ENCODE measurements at regions not wholly inside any gene's neighbourhood (a gene's known extent, or its start where the extent isn't known, plus 50 kb on each side); places are given as distances from the start of the nearest gene placed in this dataset.
"Not testable (repeated sequence)": the region's sequence is repeated elsewhere in the genome, so short reads cannot be mapped to it uniquely, and the experiment has no call there.

DNA sequence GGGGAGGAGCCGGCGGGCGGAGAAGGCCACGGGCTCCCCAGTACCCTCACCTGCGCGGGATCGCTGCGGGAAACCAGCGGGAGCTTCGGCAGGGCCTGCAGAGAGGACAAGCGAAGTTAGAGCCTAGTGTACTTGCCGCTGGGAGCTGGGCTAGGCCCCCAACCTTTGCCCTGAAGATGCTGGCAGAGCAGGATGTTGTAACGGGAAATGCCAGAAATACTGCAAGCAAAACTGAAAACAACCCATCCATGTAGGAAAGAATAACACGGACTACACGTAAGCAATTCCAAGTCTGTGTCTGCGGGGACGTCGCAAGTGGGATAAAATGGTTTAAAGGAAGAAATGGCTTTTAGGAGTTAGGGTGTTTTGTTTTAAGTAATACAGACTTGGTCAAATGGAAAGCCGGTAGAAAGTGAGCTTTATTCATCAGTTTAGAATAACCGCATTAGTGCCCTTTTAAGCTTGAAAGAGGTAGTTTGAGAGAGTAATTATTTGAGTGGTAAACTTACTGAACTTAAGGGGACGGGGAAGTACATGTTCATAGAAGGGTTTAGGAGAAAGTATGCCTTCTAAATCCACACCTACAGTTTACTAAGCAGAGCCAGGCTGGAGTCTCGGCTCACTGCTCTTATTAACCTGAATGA lies 121.3 kb upstream of the NIPA1 start:
- peak overlapping the region; percentile 74 to 94 (median 93) for H3K27ac ChIP-seq
- WGBS, 5 donors, result 1 to 12% (median 3%) methylated on average over 10 to 21 of the region's 22 CpGs

DNA sequence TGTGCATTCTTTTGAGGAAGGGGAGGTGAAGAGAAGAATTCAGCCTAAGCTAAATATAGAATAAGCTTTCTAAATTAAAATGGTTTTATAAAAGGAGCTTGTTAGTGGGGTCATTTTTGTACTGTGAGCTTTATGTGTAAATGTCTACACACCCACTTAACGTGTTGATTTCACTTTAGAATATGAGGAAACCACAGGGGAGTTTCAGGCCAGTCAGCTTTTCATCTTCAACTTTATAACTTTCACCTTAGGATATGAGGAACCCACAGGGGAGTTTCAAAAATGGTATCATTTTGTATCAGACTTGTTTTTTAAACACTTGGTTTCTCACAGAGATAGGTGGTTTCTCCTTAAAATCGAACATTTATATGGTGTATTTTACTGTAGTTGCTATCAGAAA lies 120.7 kb upstream of the NIPA1 start:
- peak overlapping the region in 4 of 5 donors; percentile 74 to 94 (median 91) for H3K27ac ChIP-seq
- 0 to 36% (median 17%) methylated on average over 1 to 2 of the region's 2 CpGs for WGBS, 5 donors
- H3K4me3 ChIP-seq, result peak overlapping the region; percentile 60 to 67 (median 62)
- H3K27me3 ChIP-seq; H3K36me3 ChIP-seq; intact Hi-C loops (cut with DNase I; ENCODE audit: low total_unique reads); H3K9me3 ChIP-seq; H3K4me1 ChIP-seq; DNase-seq: not testable (repeated sequence)

More for the DNA sequence above, 121.3 kb upstream of the NIPA1 start:
- H3K9me3 ChIP-seq; intact Hi-C loops (cut with DNase I; ENCODE audit: low total_unique reads); H3K36me3 ChIP-seq; H3K4me1 ChIP-seq; H3K27me3 ChIP-seq: not testable (repeated sequence)
- TF ChIP-seq POLR2AphosphoS5 (IDR thresholded peaks at IDR 0.05), result peak in 1 of 3 donors; percentile 12
- DNase-seq, result peak in 1 of 2 donors; percentile 48
- peak overlapping the region; percentile 60 to 67 (median 62) for H3K4me3 ChIP-seq

DNA sequence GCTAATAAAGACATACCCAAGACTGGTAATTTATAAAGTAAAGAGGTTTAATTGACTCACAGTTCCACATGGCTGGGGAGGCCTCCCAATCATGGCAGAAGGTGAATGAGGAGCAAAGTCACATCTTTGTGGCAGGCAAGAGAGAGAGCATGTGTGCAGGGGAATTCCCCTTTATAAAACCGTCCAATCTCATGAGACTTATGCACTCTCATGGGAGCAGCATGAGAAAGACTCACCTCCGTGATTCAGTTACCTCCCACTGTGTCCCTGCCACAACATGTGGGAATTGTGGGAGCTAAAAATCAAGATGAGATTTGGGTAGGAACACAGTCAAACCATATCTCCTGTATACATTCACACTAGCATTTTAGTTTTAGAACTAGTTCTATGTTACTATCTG lies 101.7 kb upstream of the NIPA1 start:
- H3K27me3 ChIP-seq; H3K4me3 ChIP-seq; H3K4me1 ChIP-seq; H3K9me3 ChIP-seq; DNase-seq; H3K27ac ChIP-seq; intact Hi-C loops (cut with DNase I; ENCODE audit: low total_unique reads): not testable (repeated sequence)
- 55 to 73% (median 70%) methylated on average over 2 of the region's 2 CpGs for WGBS, 5 donors
- H3K36me3 ChIP-seq, result peaks cover 0 to 13% (median 0%) of the 10 kb centered on the region in 4 donors

DNA sequence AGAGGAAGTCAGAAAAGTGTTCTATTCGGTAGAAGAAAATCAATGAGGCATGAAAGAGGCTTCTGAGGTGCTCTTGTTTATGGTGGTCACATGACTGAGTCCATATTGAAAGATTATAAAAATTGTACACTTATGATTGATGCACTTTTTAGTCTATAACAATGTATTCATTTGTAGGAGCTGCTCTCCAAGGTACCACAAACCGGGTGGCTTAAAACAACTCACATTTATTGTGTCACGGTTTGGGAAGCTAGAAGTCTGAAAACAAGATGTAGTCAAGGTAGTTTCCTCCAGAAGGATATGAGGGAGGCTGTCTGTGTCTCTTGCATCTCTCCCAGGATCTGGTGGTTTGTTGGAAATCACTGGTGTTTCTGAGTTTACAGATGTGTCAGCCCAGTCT lies 86.6 kb upstream of the NIPA1 start:
- not testable (repeated sequence) for H3K27ac ChIP-seq
- 66 to 82% (median 76%) methylated on average over 3 of the region's 3 CpGs for WGBS, 5 donors

DNA sequence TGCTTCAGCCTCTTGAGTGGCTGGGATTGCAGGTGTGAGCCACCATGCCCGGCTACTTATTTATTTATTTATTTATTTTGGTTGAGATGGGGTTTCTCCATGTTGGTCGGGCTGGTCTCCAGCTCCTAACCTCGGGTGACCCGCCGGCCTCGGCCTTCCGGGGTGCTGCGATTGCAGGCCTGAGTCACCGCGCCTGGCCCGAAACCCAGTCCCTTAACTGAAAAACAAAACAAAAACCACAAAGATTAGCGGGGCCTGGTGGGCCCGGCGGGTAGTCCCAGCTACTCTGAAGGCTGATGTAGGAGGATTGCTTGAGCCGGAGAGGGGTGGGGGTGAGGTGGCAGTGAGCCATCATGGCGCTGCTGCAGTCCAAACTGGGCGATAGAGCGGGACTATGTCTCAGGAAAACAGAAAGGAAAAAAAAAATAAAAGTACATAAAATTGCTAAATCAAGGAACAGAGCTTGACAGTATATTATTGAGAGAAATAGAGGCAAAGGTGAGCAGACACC lies 75.6 kb upstream of the NIPA1 start:
- H3K4me1 ChIP-seq; DNase-seq; H3K9me3 ChIP-seq; H3K4me3 ChIP-seq; intact Hi-C loops (cut with DNase I; ENCODE audit: low total_unique reads); H3K27ac ChIP-seq; H3K36me3 ChIP-seq: not testable (repeated sequence)
- peaks cover 0 to 18% (median 12%) of the 10 kb centered on the region in 3 donors for H3K27me3 ChIP-seq
- 88 to 92% (median 92%) methylated on average over 13 to 18 of the region's 18 CpGs for WGBS, 5 donors

More for the DNA sequence above, 86.6 kb upstream of the NIPA1 start:
- intact Hi-C loops (cut with DNase I; ENCODE audit: low total_unique reads); H3K36me3 ChIP-seq; DNase-seq; H3K4me1 ChIP-seq; H3K27me3 ChIP-seq; H3K4me3 ChIP-seq; H3K9me3 ChIP-seq: not testable (repeated sequence)

DNA sequence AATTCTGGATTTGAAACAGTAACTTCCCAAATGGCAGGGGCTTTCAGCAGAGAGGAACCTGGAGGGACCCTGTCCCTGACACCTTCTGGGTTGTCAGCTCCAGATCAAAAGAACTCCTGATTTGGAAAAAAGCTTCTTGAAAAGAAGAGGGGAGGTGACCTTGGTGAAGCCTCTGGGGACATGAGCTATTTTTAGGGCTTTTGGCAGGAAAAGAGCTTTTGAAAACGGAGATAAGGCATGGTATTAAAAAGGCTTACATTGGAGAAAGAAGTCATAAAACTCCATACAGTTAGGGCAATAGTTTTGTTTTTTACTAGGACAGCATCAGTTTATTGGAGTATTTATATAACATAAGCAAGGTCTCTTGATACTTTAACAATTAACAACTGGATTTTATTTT lies 72.5 kb upstream of the NIPA1 start:
- WGBS, 5 donors, result 0 to 25% (median 9%) methylated on average over 1 of the region's 1 CpG
- H3K27me3 ChIP-seq, result peaks cover 0 to 18% (median 12%) of the 10 kb centered on the region in 3 donors
- H3K9me3 ChIP-seq; H3K36me3 ChIP-seq; intact Hi-C loops (cut with DNase I; ENCODE audit: low total_unique reads); H3K4me1 ChIP-seq; DNase-seq: not testable (repeated sequence)
- H3K27ac ChIP-seq, result peak overlapping the region in 1 of 5 donors; percentile 72
- peak overlapping the region; percentile 36 to 46 (median 40) for H3K4me3 ChIP-seq

DNA sequence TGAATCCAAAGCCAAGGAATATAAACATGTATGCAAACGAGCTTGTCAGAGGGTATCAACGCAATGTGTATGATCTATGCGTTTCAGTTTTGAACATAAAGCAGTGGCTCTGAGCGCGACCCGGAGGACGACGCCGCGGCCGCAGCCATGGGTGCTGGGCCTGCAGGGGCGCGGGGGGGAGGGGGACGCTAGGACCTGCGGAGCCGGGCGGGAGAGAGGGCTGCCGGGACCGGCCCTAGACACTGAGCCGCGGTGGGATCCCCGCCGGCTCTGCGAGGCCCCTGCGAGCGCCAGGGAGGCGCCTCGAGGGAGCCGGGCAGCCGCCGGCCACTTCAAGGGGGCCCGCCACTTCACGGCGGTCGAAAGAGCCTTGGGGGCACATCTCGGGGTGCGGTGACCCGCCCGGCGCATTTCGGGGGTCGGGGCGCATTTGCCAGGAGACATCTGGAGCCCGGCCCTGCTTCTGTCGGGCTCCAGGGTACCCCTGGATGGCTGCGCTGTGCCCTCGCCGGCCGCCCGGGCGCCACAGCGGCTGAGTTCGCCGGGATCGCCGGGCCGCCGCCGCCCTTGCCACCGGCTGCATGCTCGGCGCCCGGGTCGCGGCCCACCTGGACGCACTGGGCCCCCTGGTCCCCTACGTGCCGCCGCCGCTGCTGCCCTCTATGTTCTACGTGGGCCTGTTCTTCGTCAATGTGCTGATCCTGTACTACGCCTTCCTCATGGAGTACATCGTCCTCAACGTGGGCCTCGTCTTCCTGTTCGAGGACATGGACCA lies 71.9 kb upstream of the NIPA1 start:
- 3 to 7% (median 5%) methylated on average over 6 to 60 of the region's 77 CpGs for WGBS, 5 donors

DNA sequence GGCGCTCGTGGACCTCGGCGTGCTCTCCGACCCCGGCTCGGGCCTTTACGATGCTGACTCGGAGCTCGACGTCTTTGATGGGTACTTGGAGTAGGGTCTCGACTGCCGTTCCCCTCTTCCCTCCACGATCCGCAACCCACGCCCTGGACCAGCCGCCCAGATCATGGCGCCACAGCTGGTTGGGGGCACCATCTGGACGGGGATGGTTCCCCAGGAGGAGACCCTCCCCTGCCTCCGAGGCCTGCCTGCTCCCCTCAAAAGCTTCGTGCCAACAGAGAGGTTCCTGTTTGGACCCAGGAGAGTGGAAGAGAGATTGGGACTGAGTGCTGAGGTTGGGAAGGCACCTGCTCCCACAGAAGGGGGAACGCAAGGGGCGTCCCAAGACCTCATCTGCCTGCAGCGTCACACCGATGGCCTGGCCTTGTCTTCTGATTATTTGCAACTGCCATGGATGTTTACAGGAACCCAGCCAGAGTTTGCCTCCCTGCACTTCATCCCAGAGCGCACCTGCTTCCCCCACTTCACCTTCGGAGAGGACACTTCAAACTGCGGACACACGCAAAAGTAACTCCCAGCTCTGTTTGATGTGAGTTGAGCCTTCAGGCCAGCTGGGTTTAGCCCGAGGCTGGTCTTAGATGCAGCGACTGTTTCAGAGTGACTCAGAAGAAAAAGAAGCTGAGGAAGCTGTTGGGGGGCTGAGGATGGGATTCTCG lies 71.2 kb upstream of the NIPA1 start:
- intact Hi-C loops (cut with DNase I; ENCODE audit: low total_unique reads); H3K4me1 ChIP-seq; H3K36me3 ChIP-seq; DNase-seq; H3K9me3 ChIP-seq: not testable (repeated sequence)
- peaks cover 0 to 18% (median 12%) of the 10 kb centered on the region in 3 donors for H3K27me3 ChIP-seq
- peak overlapping the region in 1 of 5 donors; percentile 69 for H3K27ac ChIP-seq
- 31 to 47% (median 33%) methylated on average over 9 to 20 of the region's 32 CpGs for WGBS, 5 donors
- H3K4me3 ChIP-seq, result peak overlapping the region in 3 of 4 donors; percentile 24 to 36 (median 31)

More for the DNA sequence above, 71.9 kb upstream of the NIPA1 start:
- H3K36me3 ChIP-seq; H3K4me1 ChIP-seq; H3K9me3 ChIP-seq; intact Hi-C loops (cut with DNase I; ENCODE audit: low total_unique reads): not testable (repeated sequence)
- Histone ChIP-seq H3K27me3 (peaks cover 0 to 18% (median 12%) of the 10 kb centered on the region in 3 donors), H3K4me3 (peak overlapping the region; percentile 36 to 46 (median 40)), H3K27ac (peak overlapping the region in 2 of 5 donors; percentile 33 to 72)
- peak in 1 of 2 donors; percentile 10 for DNase-seq

DNA sequence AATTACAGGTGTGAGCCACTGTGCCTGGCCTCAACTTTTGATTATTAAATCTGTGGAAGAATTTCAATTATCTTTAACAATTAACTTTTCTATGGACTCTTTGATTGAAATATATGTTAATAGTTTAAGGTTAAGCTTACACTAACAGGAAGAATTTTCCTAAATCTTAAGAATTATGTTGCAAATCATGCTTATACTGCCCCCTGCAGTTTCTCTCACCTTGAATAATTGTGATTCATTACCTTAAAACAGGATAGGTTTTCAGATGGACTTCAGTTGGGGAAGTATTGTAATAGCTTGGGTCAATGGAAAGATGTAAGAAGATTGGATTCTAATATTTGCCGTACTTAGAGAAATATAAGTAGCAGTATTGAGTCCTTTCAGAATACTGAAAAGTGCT lies 66.5 kb upstream of the NIPA1 start:
- H3K4me1 ChIP-seq; H3K9me3 ChIP-seq; H3K36me3 ChIP-seq; intact Hi-C loops (cut with DNase I; ENCODE audit: low total_unique reads); H3K4me3 ChIP-seq; DNase-seq; H3K27ac ChIP-seq: not testable (repeated sequence)
- H3K27me3 ChIP-seq, result peaks cover 0 to 13% (median 5%) of the 10 kb centered on the region in 3 donors
- WGBS, 5 donors, result 65 to 92% (median 82%) methylated on average over 1 of the region's 1 CpG

DNA sequence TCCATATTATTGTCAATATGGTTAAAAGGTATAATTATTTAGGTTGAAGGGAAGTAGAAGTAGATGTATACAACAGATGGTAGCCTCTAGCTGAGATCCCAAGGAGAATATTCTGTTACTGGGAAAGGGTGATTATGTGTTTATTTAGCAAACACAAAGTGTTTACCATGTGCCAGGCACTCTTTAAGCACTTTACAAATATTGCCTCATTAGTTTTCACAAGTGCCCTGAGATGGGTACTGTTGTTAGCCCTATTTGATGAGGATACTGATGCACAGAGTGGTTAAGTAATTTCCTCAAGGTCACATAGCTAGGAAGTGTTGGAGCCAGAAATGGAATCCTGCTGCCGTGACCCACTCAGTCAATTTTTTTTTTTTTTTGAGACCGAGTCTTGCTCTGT lies 60.3 kb upstream of the NIPA1 start:
- H3K4me3 ChIP-seq; intact Hi-C loops (cut with DNase I; ENCODE audit: low total_unique reads); DNase-seq; H3K27ac ChIP-seq; H3K9me3 ChIP-seq; H3K36me3 ChIP-seq; H3K4me1 ChIP-seq; H3K27me3 ChIP-seq: not testable (repeated sequence)
- WGBS, 5 donors, result 72 to 100% methylated on average over 1 to 2 of the region's 2 CpGs; no CpG with 5 or more reads in 3 of the 5 donors

DNA sequence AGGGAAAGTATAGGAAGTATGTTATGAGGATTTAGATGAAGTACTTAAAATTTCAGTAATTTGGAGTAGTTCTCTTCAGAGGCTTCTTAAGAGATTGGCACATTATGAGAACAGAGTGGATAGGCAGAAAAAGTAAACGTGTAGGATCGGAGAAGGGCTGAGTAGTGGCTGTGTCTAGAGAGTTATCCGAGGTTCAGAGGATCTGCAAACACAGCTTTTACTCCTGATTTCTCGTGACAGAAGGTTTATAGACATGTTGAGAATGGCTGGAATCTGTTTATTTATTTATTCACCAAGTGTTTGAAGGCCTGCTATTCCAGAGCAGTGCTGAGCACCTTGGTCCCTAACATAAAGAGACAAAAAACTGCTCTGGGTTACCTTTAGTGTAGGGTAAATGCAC lies 51.4 kb upstream of the NIPA1 start:
- H3K27me3 ChIP-seq; H3K4me1 ChIP-seq; H3K4me3 ChIP-seq; H3K9me3 ChIP-seq; H3K36me3 ChIP-seq; intact Hi-C loops (cut with DNase I; ENCODE audit: low total_unique reads); DNase-seq; H3K27ac ChIP-seq: not testable (repeated sequence)
- WGBS, 5 donors, result 25 to 52% (median 41%) methylated on average over 4 of the region's 4 CpGs

Measured in stomach (tissue), 8 donors.